ENCODE measurements at regions not wholly inside any gene's neighbourhood (a gene's known extent, or its start where the extent isn't known, plus 50 kb on each side); places are given as distances from the start of the nearest gene placed in this dataset.

GRCh38 chr12:42730291-42730690, 140.7 kb upstream of the PRICKLE1 start:
- TF ChIP-seq CTCF (IDR thresholded peaks at IDR 0.05) (no peak), POLR2A (IDR thresholded peaks at IDR 0.05) (no peak), POLR2AphosphoS5 (IDR thresholded peaks at IDR 0.05; ENCODE audit: insufficient read depth in 1 of 2, low read depth in 1 of 2) (no peak)

Data from vagina (tissue), 2 donors.